ENCODE measurements at regions not wholly inside any gene's neighbourhood (a gene's known extent, or its start where the extent isn't known, plus 50 kb on each side); places are given as distances from the start of the nearest gene placed in this dataset.
"Not testable (repeated sequence)": the region's sequence is repeated elsewhere in the genome, so short reads cannot be mapped to it uniquely, and the experiment has no call there.

DNA sequence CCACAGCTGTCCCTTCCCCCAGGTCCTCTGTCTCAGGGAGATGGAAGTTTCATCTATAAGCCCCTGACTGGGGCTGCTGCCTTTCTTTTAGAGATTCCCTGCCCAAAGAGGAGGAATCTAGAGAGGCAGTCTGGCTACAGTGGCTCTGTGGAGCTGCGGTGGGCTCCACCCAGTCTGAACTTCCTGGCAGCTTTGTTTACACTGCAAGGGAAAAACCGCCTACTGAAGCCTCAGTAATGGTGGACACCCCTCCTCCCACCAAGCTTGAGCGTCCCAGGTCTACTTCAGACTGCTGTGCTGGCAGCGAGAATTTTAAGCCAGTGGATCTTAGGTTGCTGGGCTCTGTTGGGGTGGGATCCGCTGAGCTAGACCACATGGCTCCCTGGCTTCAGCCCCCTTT is 184.1 kb upstream of the SLC35B3 start:
- peaks cover 0 to 21% of the 10 kb centered on the region in 2 donors for H3K9me3 Mint-ChIP-seq
- DNase-seq; H3K27me3 Mint-ChIP-seq; H3K27ac Mint-ChIP-seq; H3K4me1 Mint-ChIP-seq (ENCODE audit: low read depth in 2 of 2); ATAC-seq (replicated peaks); H3K4me3 Mint-ChIP-seq; H3K36me3 Mint-ChIP-seq (ENCODE audit: insufficient read depth): not testable (repeated sequence)

- Mint-ChIP-seq H3K4me3 (no peak overlapping the region), H3K4me1 (ENCODE audit: low read depth in 2 of 2) (no peaks in the 10 kb centered on the region), H3K9me3 (peaks cover 20 to 25% of the 10 kb centered on the region in 2 donors), H3K36me3 (ENCODE audit: insufficient read depth) (no peaks in the 10 kb centered on the region), H3K27ac (no peak overlapping the region), H3K27me3 (no peaks in the 10 kb centered on the region)
- no peak for DNase-seq
- ATAC-seq (replicated peaks): no peak
These were observed 173.4 kb upstream of the SLC35B3 start for GRCh38 chr6:8608737-8609136.

- ATAC-seq (replicated peaks) (no peak), DNase-seq (no peak)
- no peak overlapping the region for H3K27ac Mint-ChIP-seq
- H3K36me3 Mint-ChIP-seq (ENCODE audit: insufficient read depth): peaks cover 3% of the 10 kb centered on the region
- H3K27me3 Mint-ChIP-seq: no peaks in the 10 kb centered on the region
- H3K9me3 Mint-ChIP-seq: peaks cover 9 to 20% of the 10 kb centered on the region in 2 donors
- no peak overlapping the region for H3K4me3 Mint-ChIP-seq
- H3K4me1 Mint-ChIP-seq (ENCODE audit: low read depth in 2 of 2): no peaks in the 10 kb centered on the region
These were observed 154.8 kb upstream of the SLC35B3 start for GRCh38 chr6:8589941-8590729.

DNA sequence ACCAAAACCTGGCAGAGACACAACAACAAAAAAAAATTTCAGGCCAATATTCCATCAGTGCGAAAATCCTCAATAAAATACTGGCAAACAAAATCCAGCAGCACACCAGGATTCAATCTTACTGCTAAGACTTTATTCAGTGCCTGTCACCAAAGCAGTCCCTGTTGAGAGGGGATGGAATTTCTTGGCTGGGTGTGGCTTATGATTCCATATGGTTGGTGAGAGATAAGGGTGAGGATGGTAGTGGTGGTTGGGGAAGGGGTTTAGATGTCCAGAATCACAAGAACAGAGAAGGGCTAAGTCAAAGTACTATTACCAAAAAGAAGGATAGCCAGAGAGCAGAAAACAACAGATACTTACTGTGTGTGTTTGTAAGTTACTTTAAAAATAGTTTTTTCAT is 152.8 kb upstream of the SLC35B3 start:
- no peak overlapping the region for H3K4me3 Mint-ChIP-seq
- no peak overlapping the region for H3K27ac Mint-ChIP-seq
- H3K36me3 Mint-ChIP-seq (ENCODE audit: insufficient read depth): no peaks in the 10 kb centered on the region
- no peaks in the 10 kb centered on the region for H3K4me1 Mint-ChIP-seq (ENCODE audit: low read depth in 2 of 2)
- ATAC-seq (replicated peaks): no peak
- no peaks in the 10 kb centered on the region for H3K27me3 Mint-ChIP-seq
- DNase-seq: no peak
- H3K9me3 Mint-ChIP-seq: peaks cover 6 to 10% of the 10 kb centered on the region in 2 donors

DNA sequence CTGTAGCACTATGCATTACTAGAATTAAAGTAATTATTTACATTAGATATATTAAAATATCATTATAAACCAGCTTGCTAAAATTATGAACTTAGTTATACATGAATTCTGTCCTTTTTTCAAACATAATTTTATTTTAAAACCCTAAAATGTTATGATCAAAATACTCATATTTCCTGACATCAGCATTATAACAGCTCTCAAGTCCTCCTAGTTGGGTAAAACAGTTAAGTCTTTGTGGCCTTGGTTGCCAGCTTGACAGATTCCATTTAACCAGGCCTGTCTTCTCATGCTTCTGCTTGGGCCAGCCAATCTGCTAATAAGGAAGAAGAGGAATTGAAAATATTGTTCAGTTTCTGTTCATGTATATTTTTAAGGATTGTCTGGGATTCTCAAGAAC is 147.9 kb upstream of the SLC35B3 start:
- Mint-ChIP-seq H3K27me3 (no peaks in the 10 kb centered on the region), H3K36me3 (ENCODE audit: insufficient read depth) (no peaks in the 10 kb centered on the region)
- ATAC-seq (replicated peaks): no peak

GRCh38 chr6:8579372-8579771 is 144.0 kb upstream of the SLC35B3 start:
- Mint-ChIP-seq H3K36me3 (ENCODE audit: insufficient read depth) (no peaks in the 10 kb centered on the region), H3K9me3 (peaks cover 11 to 12% of the 10 kb centered on the region in 2 donors), H3K27me3 (no peaks in the 10 kb centered on the region), H3K27ac (no peak overlapping the region), H3K4me3 (no peak overlapping the region), H3K4me1 (ENCODE audit: low read depth in 2 of 2) (no peaks in the 10 kb centered on the region)
- no peak for DNase-seq
- ATAC-seq (replicated peaks): no peak

More for the DNA sequence above, 147.9 kb upstream of the SLC35B3 start:
- H3K4me1 Mint-ChIP-seq (ENCODE audit: low read depth in 2 of 2): no peaks in the 10 kb centered on the region
- H3K27ac Mint-ChIP-seq: no peak overlapping the region
- H3K4me3 Mint-ChIP-seq: no peak overlapping the region
- no peak for DNase-seq
- peaks cover 12% of the 10 kb centered on the region in 2 donors for H3K9me3 Mint-ChIP-seq

- Mint-ChIP-seq H3K27me3 (no peaks in the 10 kb centered on the region), H3K4me3 (no peak overlapping the region), H3K9me3 (peaks cover 12 to 13% of the 10 kb centered on the region in 2 donors), H3K36me3 (ENCODE audit: insufficient read depth) (no peaks in the 10 kb centered on the region), H3K27ac (no peak overlapping the region), H3K4me1 (ENCODE audit: low read depth in 2 of 2) (no peaks in the 10 kb centered on the region)
- DNase-seq: no peak
- no peak for ATAC-seq (replicated peaks)
These were observed 142.7 kb upstream of the SLC35B3 start for GRCh38 chr6:8578006-8578405.

GRCh38 chr6:8574749-8575468 is 139.6 kb upstream of the SLC35B3 start:
- no peaks in the 10 kb centered on the region for H3K4me1 Mint-ChIP-seq (ENCODE audit: low read depth in 2 of 2)
- H3K27me3 Mint-ChIP-seq: no peaks in the 10 kb centered on the region
- H3K27ac Mint-ChIP-seq: no peak overlapping the region
- ATAC-seq (replicated peaks) (no peak), DNase-seq (no peak)
- H3K9me3 Mint-ChIP-seq: peaks cover 0 to 8% of the 10 kb centered on the region in 2 donors
- no peaks in the 10 kb centered on the region for H3K36me3 Mint-ChIP-seq (ENCODE audit: insufficient read depth)
- no peak overlapping the region for H3K4me3 Mint-ChIP-seq

DNA sequence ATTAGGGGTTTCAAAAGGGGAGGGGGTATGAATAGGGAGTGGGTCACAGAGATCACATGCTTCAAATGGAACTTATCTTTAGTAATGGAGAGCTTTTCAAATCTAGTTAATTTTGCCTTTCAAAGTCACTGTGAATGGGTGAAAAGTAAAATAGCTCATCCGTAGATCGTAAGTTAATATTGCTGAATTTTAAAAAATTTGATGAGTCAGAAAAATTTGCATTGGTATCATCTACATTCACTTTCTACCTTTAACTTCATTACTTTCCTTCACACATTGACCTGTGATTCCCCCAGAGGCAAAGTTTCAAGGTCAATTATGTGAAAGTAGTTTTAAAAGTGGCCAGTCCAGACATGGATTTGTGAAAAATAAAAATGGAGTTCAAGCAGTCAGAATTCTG is 139.0 kb upstream of the SLC35B3 start:
- Mint-ChIP-seq H3K36me3 (ENCODE audit: insufficient read depth) (no peaks in the 10 kb centered on the region), H3K4me3 (no peak overlapping the region), H3K9me3 (peaks cover 0 to 7% of the 10 kb centered on the region in 2 donors), H3K4me1 (ENCODE audit: low read depth in 2 of 2) (no peaks in the 10 kb centered on the region), H3K27ac (no peak overlapping the region), H3K27me3 (no peaks in the 10 kb centered on the region)
- no peak for DNase-seq
- no peak for ATAC-seq (replicated peaks)

GRCh38 chr6:8570256-8570920 is 135.0 kb upstream of the SLC35B3 start:
- Mint-ChIP-seq H3K27me3 (no peaks in the 10 kb centered on the region), H3K27ac (no peak overlapping the region), H3K4me3 (no peak overlapping the region), H3K9me3 (peaks cover 0 to 4% of the 10 kb centered on the region in 2 donors), H3K4me1 (ENCODE audit: low read depth in 2 of 2) (no peaks in the 10 kb centered on the region), H3K36me3 (ENCODE audit: insufficient read depth) (no peaks in the 10 kb centered on the region)
- DNase-seq (no peak), ATAC-seq (replicated peaks) (no peak)

GRCh38 chr6:8562125-8562524 is 126.8 kb upstream of the SLC35B3 start:
- H3K9me3 Mint-ChIP-seq: peaks cover 0 to 3% of the 10 kb centered on the region in 2 donors
- DNase-seq (no peak), ATAC-seq (replicated peaks) (no peak)
- H3K4me3 Mint-ChIP-seq: no peak overlapping the region
- H3K4me1 Mint-ChIP-seq (ENCODE audit: low read depth in 2 of 2): no peaks in the 10 kb centered on the region
- H3K36me3 Mint-ChIP-seq (ENCODE audit: insufficient read depth): no peaks in the 10 kb centered on the region
- H3K27ac Mint-ChIP-seq: no peak overlapping the region
- H3K27me3 Mint-ChIP-seq: no peaks in the 10 kb centered on the region

DNA sequence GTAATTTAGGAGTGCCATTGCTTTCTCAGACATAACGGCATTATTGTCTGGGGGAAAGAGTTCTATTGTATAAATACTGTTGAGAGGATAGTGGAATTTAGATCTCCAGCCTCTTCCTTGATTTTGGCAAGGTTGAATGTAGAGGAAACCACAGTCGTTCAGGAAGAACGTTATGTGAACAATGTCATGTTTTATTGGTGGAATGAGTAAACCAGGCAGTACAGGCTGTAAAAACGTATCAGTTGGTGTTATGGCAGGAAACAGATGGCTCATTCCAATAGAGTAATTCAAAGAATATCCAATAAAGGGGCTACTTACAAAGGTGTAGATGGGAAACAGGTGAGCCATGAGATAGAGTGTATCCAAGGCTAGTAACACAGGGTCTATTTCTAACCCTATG is 123.6 kb upstream of the SLC35B3 start:
- Mint-ChIP-seq H3K4me3 (no peak overlapping the region), H3K36me3 (ENCODE audit: insufficient read depth) (no peaks in the 10 kb centered on the region), H3K4me1 (ENCODE audit: low read depth in 2 of 2) (no peaks in the 10 kb centered on the region), H3K9me3 (peaks cover 0 to 3% of the 10 kb centered on the region in 2 donors), H3K27me3 (no peaks in the 10 kb centered on the region), H3K27ac (no peak overlapping the region)
- ATAC-seq (replicated peaks) (no peak), DNase-seq (no peak)

DNA sequence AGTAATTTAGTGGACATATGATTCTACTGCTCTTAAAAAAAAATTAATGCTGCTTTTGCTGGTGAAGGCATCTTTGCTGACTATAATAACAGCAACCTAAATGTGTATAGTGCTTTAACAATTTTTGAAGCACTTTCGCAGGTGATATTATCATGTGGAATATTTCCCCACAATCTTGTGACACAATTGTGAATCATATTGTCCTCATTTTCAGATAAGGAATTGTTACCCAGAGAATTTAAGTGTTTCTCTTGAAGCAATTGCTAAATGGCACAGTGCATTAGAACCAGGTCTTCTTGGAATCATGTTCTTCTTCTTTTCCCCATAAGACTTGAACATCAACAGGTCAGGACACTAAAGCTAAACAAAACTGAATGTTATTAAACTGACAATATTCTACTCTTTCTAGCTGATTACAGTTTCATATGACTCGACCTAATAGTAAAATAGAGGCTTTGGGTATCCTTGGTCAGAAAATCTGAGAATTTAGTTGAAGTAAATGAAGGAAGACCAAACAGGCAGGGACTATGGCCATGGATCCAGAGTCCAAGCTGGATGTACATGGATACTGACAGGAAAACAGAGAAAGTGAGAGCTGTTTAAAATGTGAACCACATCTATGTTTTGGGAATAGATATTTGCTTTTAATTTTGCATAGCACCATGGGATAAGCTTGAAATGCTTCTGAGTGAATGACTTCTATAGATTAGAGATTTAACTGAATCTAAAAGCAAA is 121.8 kb upstream of the SLC35B3 start:
- Mint-ChIP-seq H3K36me3 (ENCODE audit: insufficient read depth) (no peaks in the 10 kb centered on the region), H3K4me1 (ENCODE audit: low read depth in 2 of 2) (no peaks in the 10 kb centered on the region), H3K27me3 (no peaks in the 10 kb centered on the region), H3K4me3 (no peak overlapping the region), H3K27ac (no peak overlapping the region), H3K9me3 (peaks cover 0 to 3% of the 10 kb centered on the region in 2 donors)
- no peak for ATAC-seq (replicated peaks)
- DNase-seq: no peak

Measured in effector memory CD8-positive, alpha-beta T cell (primary cell).